K562 (cell line): ENCODE measurements at regions not wholly inside any gene's neighbourhood (a gene's known extent, or its start where the extent isn't known, plus 50 kb on each side); places are given as distances from the start of the nearest gene placed in this dataset.

ENCODE experiments used
- CTCF ChIP-seq, 3 experiments: IDR thresholded peaks in 2 of 3; conservative IDR thresholded peaks in 1 of 3; 2 replicates each; pipeline ENCODE4 v1.5.1; 2011 to 2012; ENCODE audit warnings: low read length in 3 of 3, mild to moderate bottlenecking in 3 of 3, control low read depth in 2 of 3, improper control_type of control experiment in 1 of 3, inconsistent platforms in 1 of 3, low read depth in 1 of 3, mixed read lengths in 1 of 3, moderate library complexity in 1 of 3; ENCODE audit not compliant: insufficient read depth in 2 of 3
- JUND ChIP-seq, 2 experiments: IDR thresholded peaks; 2 replicates in 1 of 2; 3 replicates in 1 of 2; pipeline ENCODE4 v1.6.1; 2011; ENCODE audit warnings: borderline replicate concordance in 2 of 2, low read depth in 2 of 2, low read length in 2 of 2, improper control_type of control experiment in 1 of 2, missing biosample characterization in 1 of 2, missing genetic modification characterization in 1 of 2, missing genetic modification reagents in 1 of 2
- MEIS2 ChIP-seq: fragments of 450-650 bp; IDR thresholded peaks from 2 replicates; pipeline ENCODE4 v1.6.1; 2014; ENCODE audit warnings: mild to moderate bottlenecking; ENCODE audit not compliant: partially characterized antibody
- NBN ChIP-seq: fragments of 450-650 bp; IDR thresholded peaks from 2 replicates; pipeline ENCODE4 v1.6.1; 2016; ENCODE audit warnings: low read depth, mild to moderate bottlenecking

- TF ChIP-seq JUND (IDR thresholded peaks at IDR 0.05; ENCODE audit: borderline replicate concordance, low read depth, low read length) = no peak
- TF ChIP-seq JUND (tag; IDR thresholded peaks at IDR 0.05; ENCODE audit: borderline replicate concordance, low read depth, low read length) = no peak
- TF ChIP-seq CTCF (IDR thresholded peaks at IDR 0.05 in 2 of 3, conservative IDR thresholded peaks at IDR 0.05 in 1 of 3; ENCODE audit: insufficient read depth in 2 of 3, low read depth in 1 of 3, low read length in 3 of 3) = no peak
- TF ChIP-seq MEIS2 = no peak
- TF ChIP-seq NBN = no peak
Observed at GRCh38 chr6:51466427-51466826, 621.0 kb downstream of the PKHD1 start.
